Adrenal gland (tissue), 5 donors: ENCODE measurements at regions not wholly inside any gene's neighbourhood (a gene's known extent, or its start where the extent isn't known, plus 50 kb on each side); places are given as distances from the start of the nearest gene placed in this dataset.
"Not testable (repeated sequence)": the region's sequence is repeated elsewhere in the genome, so short reads cannot be mapped to it uniquely, and the experiment has no call there.

Experiments
- CTCF ChIP-seq, 6 experiments: fragments of 450-650 bp in 4 of 6; fragments of 200-600 bp in 2 of 6; sonication (generic) in 1 of 6; IDR thresholded peaks; 1 replicate in 5 of 6; 2 replicates in 1 of 6; pipeline versions ENCODE4 v1.5.1 to v1.8.0; 2016 to 2021; ENCODE audit warnings: antibody characterized with exemption in 6 of 6, mild to moderate bottlenecking in 2 of 6, moderate library complexity in 1 of 6
- POLR2A ChIP-seq, 2 donors: fragments of 450-650 bp; IDR thresholded peaks; one replicate each; pipeline ENCODE4 v1.6.1; 2017; ENCODE audit warnings: antibody characterized with exemption in 2 of 2, mild to moderate bottlenecking in 2 of 2, moderate library complexity in 1 of 2
- donor health status: DM: no; HTN: no; CAD: no.

GRCh38 chr2:131818267-131818973 is 290.7 kb downstream of the CCDC74A start:
- TF ChIP-seq CTCF, POLR2A (IDR thresholded peaks at IDR 0.05): not testable (repeated sequence)
